DMS153 treated with DMSO at 0.1 percent for 48 hours (cell line): ENCODE measurements at regions not wholly inside any gene's neighbourhood (a gene's known extent, or its start where the extent isn't known, plus 50 kb on each side); places are given as distances from the start of the nearest gene placed in this dataset.

ENCODE experiments used
- DNase-seq: peaks from one replicate; lab custom pipeline; 2025; ENCODE audit not compliant: unreplicated experiment; lab: John Stamatoyannopoulos, UW

DNA sequence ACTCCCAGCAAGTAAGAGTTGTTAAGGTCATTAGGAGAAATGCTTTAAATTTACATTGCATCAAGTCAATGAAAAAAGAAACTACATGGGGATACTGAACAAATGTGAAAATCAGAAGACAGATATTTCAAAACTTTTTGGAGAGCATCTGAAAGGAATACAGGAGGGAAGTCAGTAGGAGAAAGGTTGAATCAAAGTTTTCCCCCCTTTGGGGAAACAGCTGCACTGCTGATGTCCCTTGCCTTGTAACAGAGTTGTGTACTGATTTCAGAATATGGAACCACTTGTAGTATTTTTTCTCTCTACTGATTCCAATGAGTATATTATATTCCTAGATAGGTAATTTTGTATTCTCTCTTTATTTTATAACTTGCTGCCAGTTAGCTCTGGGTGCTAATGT lies 592.5 kb upstream of the ZEB2 start:
- DNase-seq, result no peak

GRCh38 chr2:145110668-145111356 lies 590.9 kb upstream of the ZEB2 start:
- no peak for DNase-seq

DNA sequence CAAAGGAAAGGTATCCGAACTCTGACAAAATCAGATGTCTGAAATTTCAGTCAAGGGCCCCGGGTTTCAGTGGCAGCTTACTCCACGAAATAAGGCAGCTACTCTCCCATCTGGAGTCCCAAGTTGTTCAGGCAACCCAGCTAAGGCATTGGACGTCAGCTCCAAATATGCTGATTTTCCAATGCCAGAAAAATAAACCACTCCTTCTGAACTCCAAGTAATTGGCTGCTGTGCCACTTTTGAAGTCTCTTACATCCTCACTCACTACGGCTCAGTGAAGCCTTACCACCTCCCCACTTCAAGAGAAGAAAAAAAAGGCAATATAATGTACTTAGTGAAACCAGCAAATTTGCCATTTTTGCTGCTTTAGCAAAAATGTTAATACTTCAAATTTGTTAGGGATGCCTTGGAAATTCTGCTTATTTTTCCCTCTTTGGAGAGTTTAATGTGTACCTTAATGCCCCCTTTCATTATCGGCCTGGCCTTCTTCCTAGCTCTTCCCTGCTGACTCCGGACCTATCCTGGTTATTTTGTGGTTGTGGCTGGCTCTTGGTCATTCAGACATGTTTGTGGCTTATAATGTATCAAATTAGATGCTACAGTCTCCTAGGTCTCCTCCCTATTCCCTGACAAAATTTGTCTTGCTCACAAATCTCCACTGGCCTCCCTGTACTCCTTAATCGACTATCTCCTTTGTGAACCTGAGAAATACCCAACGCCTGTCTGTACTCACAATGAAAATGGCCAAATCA lies 589.2 kb upstream of the ZEB2 start:
- no peak for DNase-seq

GRCh38 chr2:145108361-145108778 lies 588.5 kb upstream of the ZEB2 start:
- DNase-seq, result no peak

DNA sequence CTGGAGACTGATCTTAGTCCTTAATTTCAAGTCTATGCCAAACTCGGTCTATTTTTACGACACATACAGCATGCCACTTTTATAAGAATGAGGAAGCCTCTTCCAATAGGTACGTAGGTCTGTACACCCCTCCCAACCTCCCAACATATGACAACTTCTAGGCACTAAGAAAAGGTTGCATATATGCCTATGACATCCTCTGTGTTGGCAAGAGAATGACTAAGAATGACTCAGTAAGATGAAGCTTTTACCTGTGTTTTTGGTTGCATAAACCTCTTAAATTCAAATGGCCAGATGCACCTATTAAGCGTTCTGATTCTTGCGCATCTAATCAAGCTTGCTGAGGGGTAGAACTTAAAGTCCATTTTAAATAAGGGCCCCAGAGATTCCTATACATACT lies 586.4 kb upstream of the ZEB2 start:
- no peak for DNase-seq

DNA sequence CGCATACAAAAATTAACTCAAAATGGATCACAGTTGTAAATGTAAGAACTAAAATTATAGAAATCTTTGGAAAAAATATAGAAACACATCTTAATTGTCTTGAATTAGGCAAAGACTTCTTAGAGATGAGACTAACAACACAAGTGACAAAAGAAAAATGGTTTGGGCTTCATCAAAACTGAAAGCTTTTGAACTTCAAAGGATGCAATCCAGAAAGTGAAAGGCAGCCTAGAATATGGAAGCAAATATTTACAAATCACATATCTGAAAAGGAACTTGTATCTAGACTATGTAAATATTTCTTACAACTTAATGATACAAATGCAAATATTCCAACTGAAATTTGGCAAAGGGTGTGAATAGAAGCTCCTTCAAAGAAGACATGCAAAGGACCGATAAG lies 582.8 kb upstream of the ZEB2 start:
- no peak for DNase-seq

DNA sequence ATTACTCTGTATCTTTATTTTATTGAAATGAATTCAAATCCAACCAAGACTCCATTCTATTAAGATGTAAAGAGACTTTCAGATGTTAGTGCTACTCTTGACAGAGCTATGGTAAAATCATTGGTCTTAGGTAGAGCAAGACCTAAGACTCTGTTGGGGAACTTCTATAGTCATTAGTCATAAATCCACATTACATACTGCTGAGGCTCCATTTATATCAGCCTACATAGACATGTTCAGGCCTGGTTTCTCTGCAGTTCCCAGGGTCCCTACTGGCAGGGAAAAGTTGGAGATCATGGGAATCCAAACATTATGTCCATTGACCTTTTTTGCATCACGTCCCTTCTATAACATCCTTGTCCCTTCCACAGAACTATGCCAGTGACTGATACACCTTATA lies 580.4 kb upstream of the ZEB2 start:
- no peak for DNase-seq

DNA sequence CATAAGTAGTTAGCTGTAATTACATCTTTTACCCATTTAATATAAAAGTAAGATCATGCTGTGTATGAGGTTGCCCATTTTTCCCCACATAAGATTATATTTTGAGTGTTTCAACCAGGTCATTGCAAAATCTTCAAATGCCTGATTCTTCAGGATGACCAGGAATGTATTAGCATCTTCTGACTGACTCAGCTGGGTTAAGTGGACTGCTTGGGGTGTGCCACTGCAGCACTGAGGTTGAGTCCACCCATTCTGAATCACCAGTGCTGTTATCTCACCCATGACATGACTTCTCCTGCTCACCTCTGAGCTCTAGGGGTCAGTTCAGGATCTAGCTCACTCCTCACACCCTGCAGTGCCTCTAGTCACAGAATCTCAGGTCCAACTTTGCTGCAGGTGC lies 576.7 kb upstream of the ZEB2 start:
- no peak for DNase-seq

DNA sequence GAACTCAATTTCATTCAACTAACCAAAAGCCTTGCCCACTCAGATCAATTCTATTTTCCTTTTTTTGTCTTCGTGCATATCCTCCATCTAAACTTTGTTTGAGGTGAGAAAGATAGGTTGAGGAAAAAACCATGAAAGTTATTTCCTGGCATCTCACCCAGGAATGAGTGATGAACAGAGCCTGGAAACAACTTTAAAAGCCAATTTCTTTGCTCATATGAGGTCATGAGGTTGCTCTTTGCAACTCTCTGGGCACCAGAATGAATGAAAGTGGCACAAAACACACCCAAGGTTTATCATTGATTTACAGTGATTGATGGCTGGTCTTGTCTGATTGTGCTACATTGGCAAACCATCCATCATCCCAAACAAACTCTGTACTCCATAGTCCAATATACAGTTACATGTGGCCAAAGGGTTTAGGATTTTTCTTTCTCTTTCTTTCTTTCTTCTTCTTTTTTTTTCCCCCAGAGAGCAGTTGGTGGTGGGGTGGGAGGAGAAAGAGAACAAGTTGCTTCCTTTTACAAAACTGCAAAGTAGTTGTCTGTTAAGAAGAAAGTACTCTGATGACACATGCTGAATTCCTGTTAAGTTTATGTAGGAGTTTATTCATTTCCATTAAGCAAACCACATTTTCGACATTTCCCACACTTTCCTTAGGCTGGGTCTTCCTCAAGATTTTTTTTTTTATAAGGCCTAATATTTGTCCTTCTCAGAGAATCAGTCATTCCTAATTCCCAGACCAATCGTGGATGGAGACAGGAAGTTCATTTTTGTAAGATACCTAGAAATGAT lies 575.9 kb upstream of the ZEB2 start:
- DNase-seq, result no peak

DNA sequence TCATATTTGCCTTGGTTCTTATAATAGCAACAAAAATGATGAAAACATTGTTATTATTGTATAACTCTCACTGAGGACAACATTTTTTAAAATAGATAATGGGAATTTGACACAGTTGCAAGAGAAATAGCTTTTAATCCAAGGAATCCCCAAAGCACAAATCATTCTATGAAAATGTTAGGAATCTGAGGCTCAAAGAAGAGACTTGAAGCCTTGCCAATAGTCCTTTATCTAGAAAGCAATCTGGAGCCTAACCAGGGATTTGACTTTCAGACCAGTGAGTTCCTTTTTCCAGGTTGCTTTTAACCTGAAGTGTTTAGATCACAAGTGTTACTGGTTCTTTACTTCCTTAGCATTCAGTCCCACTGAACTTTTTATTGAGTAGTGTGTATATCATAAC lies 574.5 kb upstream of the ZEB2 start:
- DNase-seq, result no peak

- DNase-seq, result no peak
Observed at GRCh38 chr2:145091967-145092366, 572.0 kb upstream of the ZEB2 start.

GRCh38 chr2:145090841-145091761 lies 571.2 kb upstream of the ZEB2 start:
- DNase-seq, result no peak

DNA sequence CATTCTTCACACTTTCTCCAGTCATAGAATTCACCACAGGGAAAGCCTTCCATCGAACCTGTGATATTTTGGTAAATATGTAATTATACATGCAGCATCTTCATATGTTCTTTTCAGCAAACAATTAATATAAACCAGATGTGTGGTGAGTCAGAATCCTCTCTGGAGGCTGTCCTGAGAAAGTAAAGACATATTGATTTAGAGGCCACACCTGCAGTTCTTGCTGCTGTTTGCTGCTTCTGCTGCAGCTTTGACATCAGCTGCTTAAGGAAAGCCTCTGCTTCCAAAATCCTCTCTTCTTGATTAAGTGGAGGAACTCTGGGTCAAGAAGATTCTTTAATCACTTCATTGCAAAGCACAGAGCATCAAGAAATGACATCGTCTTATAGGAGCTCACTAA lies 568.8 kb upstream of the ZEB2 start:
- DNase-seq, result no peak

DNA sequence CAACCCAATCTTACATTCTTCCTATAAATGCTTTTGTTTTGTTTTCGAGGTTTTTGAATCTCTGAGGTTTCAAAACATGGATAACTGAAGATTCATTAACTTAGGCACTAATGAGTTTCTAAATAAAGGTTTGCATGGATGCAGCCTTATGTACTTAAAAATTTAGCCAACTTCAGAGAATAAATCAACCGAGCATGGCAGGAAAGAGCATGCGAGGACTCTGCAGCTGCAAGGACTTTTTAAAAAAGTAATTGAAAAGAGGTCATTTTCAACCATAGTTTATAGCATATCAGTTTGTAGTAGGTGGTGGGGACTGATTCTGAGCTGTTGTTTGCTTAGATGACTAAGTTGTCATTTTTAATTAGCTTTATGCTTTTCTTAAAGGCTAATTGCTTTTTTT lies 567.0 kb upstream of the ZEB2 start:
- DNase-seq, result no peak

- no peak for DNase-seq
Observed at GRCh38 chr2:145085612-145086011, 565.7 kb upstream of the ZEB2 start.

GRCh38 chr2:145080426-145080825 lies 560.5 kb upstream of the ZEB2 start:
- DNase-seq, result no peak

DNA sequence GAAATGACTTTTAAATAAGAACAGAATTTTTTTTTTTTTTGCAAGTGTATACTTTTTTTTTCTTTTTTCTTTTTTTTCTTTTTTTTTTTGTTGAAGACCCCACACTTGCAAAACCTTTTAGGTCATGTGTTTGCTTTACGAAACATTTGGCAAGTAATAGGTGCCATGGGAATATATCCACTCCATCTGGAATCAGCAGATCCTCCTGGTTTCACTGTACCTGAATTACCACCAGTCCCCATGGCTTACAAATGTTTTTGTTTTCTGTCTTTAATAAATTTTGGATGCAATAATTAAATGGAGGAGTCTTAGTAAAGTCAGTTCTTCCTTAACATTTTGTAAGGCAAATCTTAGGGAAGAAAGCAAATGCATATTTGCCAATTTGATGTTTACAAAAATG lies 559.7 kb upstream of the ZEB2 start:
- no peak for DNase-seq

- no peak for DNase-seq
Observed at GRCh38 chr2:145078923-145079322, 559.0 kb upstream of the ZEB2 start.

- no peak for DNase-seq
Observed at GRCh38 chr2:145076085-145076484, 556.2 kb upstream of the ZEB2 start.

GRCh38 chr2:145075454-145076062 lies 555.6 kb upstream of the ZEB2 start:
- no peak for DNase-seq

DNA sequence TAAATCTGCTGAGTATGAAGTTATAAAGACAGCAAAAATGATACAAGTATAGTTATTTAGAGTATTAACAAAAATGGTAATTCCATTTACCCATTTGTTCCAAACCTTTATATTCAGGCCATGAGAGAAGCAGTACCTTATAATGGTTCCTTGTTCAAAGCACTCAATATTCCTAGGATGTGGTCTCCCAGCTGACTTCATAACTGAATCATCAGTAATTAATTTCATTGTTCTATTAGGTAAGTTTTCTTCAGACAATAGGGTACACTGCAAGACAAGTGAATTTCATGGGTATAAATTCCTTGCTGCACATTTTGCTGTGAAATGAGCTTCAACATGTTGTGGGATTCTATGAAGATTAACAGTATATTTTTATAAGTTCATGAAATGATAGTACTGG lies 550.8 kb upstream of the ZEB2 start:
- no peak for DNase-seq
